GM19438 (cell line): ENCODE measurements at regions not wholly inside any gene's neighbourhood (a gene's known extent, or its start where the extent isn't known, plus 50 kb on each side); places are given as distances from the start of the nearest gene placed in this dataset.

ENCODE experiments used
- ATAC-seq: cut with Tn5 transposase; IDR thresholded peaks from one replicate; pipeline ENCODE4 v1.9.1; 2021; ENCODE audit warnings: low read depth; ENCODE audit not compliant: unreplicated experiment

- ATAC-seq, result no peak
Observed at GRCh38 chr15:88403351-88403791, 63.8 kb downstream of the MRPL46 start.

GRCh38 chr15:88401996-88402656 is 65.1 kb downstream of the MRPL46 start:
- no peak for ATAC-seq

- ATAC-seq, result no peak
Observed at GRCh38 chr15:88401251-88401995, 65.8 kb downstream of the MRPL46 start.

- ATAC-seq, result no peak
Observed at GRCh38 chr15:88400591-88401250, 66.5 kb downstream of the MRPL46 start.

- no peak for ATAC-seq
Observed at GRCh38 chr15:88400084-88400483, 67.1 kb downstream of the MRPL46 start.

GRCh38 chr15:88399021-88399685 is 68.0 kb downstream of the MRPL46 start:
- no peak for ATAC-seq

- no peak for ATAC-seq
Observed at GRCh38 chr15:88398011-88398410, 69.2 kb downstream of the MRPL46 start.

- no peak for ATAC-seq
Observed at GRCh38 chr15:88397506-88397905, 69.7 kb downstream of the MRPL46 start.

- no peak for ATAC-seq
Observed at GRCh38 chr15:88395872-88396781, 71.1 kb downstream of the MRPL46 start.

- ATAC-seq, result no peak
Observed at GRCh38 chr15:88395241-88395640, 71.9 kb downstream of the MRPL46 start.

GRCh38 chr15:88394553-88395145 is 72.5 kb downstream of the MRPL46 start:
- ATAC-seq, result no peak

- no peak for ATAC-seq
Observed at GRCh38 chr15:88393719-88394519, 73.3 kb downstream of the MRPL46 start.

- no peak for ATAC-seq
Observed at GRCh38 chr15:88391700-88392099, 75.5 kb downstream of the MRPL46 start.

- no peak for ATAC-seq
Observed at GRCh38 chr15:88391006-88391405, 76.2 kb downstream of the MRPL46 start.

GRCh38 chr15:88390164-88390901 is 76.9 kb downstream of the MRPL46 start:
- no peak for ATAC-seq

GRCh38 chr15:88389120-88389519 is 78.1 kb downstream of the MRPL46 start:
- ATAC-seq, result no peak

- no peak for ATAC-seq
Observed at GRCh38 chr15:88388686-88389085, 78.5 kb downstream of the MRPL46 start.

- no peak for ATAC-seq
Observed at GRCh38 chr15:88385078-88385700, 82.0 kb downstream of the MRPL46 start.
